ENCODE measurements at regions not wholly inside any gene's neighbourhood (a gene's known extent, or its start where the extent isn't known, plus 50 kb on each side); places are given as distances from the start of the nearest gene placed in this dataset.
A peak's percentile ranks its signal among the peaks of the same experiment; 100 is the strongest.

GRCh38 chr6:129767776-129768485 lies 58.0 kb upstream of the ARHGAP18 start:
- H3K4me3 ChIP-seq (replicated peaks in 1 of 2; ENCODE audit: low read depth in 2 of 2, low read length in 2 of 2): peak overlapping the region in 1 of 2 donors; percentile 31

DNA sequence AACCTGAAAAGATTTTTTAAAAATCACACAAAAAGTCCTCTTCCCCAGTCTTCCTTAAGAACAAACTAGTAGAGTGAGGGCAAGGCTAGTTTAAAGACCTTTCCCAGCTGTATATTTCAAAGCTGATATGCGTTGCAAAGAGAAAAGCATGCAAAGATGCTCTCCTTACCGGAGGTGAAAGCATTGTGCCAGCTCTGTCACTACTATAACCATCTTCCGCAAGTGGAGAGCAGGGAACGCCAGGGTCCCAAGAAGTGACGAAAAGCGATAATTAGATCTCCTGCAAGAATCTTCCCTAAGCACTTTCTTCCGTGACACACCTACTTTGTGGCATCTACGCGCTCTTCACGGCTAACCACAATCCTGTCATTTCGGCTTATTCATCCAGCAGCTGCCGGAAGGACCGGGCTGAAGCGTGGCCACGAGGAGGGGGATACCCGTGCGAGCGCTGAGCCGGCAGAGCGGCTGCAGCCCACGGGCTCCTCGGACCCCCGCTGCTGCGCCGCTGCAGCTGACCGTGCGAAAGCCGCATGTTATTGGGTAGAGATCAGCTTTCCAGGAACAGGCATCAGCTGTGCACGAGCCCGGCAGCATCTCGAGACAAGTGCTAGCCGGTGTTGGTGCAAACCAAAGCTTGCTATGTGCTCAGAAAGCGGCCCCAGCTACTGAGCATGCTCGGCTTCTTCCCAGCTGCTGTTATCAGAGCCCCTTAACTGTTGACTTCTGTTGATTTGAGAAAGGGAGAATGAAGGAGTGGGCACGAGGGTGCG lies 57.2 kb upstream of the ARHGAP18 start:
- H3K4me3 ChIP-seq (replicated peaks in 1 of 2; ENCODE audit: low read depth in 2 of 2, low read length in 2 of 2): peak overlapping the region; percentile 31 to 58
- peak; percentile 46 to 57 for DNase-seq (ENCODE audit: low read depth in 2 of 2)
- TF ChIP-seq, protein P1, sequence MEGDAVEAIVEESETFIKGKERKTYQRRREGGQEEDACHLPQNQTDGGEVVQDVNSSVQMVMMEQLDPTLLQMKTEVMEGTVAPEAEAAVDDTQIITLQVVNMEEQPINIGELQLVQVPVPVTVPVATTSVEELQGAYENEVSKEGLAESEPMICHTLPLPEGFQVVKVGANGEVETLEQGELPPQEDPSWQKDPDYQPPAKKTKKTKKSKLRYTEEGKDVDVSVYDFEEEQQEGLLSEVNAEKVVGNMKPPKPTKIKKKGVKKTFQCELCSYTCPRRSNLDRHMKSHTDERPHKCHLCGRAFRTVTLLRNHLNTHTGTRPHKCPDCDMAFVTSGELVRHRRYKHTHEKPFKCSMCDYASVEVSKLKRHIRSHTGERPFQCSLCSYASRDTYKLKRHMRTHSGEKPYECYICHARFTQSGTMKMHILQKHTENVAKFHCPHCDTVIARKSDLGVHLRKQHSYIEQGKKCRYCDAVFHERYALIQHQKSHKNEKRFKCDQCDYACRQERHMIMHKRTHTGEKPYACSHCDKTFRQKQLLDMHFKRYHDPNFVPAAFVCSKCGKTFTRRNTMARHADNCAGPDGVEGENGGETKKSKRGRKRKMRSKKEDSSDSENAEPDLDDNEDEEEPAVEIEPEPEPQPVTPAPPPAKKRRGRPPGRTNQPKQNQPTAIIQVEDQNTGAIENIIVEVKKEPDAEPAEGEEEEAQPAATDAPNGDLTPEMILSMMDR (IDR thresholded peaks at IDR 0.05; ENCODE audit: low read depth, low read length): no peak

More at GRCh38 chr6:129767776-129768485, 58.0 kb upstream of the ARHGAP18 start:
- no peak for DNase-seq (ENCODE audit: low read depth in 2 of 2)
- TF ChIP-seq, protein P1 (IDR thresholded peaks at IDR 0.05; ENCODE audit: low read depth, low read length): no peak

GRCh38 chr6:129764761-129765407 lies 54.9 kb upstream of the ARHGAP18 start:
- H3K4me3 ChIP-seq (replicated peaks in 1 of 2; ENCODE audit: low read depth in 2 of 2, low read length in 2 of 2): no peak overlapping the region

GRCh38 chr6:129759796-129760605 lies 50.0 kb upstream of the ARHGAP18 start:
- TF ChIP-seq, protein P1 (IDR thresholded peaks at IDR 0.05; ENCODE audit: low read depth, low read length): no peak
- no peak for DNase-seq (ENCODE audit: low read depth in 2 of 2)
- H3K4me3 ChIP-seq (replicated peaks in 1 of 2; ENCODE audit: low read depth in 2 of 2, low read length in 2 of 2): no peak overlapping the region

More at GRCh38 chr6:129764761-129765407, 54.9 kb upstream of the ARHGAP18 start:
- no peak for DNase-seq (ENCODE audit: low read depth in 2 of 2)
- TF ChIP-seq, protein P1 (IDR thresholded peaks at IDR 0.05; ENCODE audit: low read depth, low read length): no peak

All from cardiac fibroblast (primary cell).